ENCODE measurements at regions not wholly inside any gene's neighbourhood (a gene's known extent, or its start where the extent isn't known, plus 50 kb on each side); places are given as distances from the start of the nearest gene placed in this dataset.

GRCh38 chr4:20615486-20616260, 84.6 kb upstream of the PACRGL start:
- no peak for DNase-seq

- no peak for DNase-seq
Observed at GRCh38 chr4:20616313-20616712, 83.9 kb upstream of the PACRGL start.

DNA sequence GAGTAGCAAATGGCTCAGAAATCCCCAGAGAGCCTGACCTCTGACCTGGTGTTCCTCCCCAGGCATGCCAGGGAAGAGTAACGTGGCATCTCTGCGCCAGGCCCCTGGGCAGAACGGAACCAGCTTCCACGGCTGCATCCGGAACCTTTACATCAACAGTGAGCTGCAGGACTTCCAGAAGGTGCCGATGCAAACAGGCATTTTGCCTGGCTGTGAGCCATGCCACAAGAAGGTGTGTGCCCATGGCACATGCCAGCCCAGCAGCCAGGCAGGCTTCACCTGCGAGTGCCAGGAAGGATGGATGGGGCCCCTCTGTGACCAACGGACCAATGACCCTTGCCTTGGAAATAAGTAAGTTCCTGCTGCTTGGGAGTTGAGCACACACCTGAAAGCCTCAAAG, 83.4 kb upstream of the PACRGL start:
- no peak for DNase-seq

DNA sequence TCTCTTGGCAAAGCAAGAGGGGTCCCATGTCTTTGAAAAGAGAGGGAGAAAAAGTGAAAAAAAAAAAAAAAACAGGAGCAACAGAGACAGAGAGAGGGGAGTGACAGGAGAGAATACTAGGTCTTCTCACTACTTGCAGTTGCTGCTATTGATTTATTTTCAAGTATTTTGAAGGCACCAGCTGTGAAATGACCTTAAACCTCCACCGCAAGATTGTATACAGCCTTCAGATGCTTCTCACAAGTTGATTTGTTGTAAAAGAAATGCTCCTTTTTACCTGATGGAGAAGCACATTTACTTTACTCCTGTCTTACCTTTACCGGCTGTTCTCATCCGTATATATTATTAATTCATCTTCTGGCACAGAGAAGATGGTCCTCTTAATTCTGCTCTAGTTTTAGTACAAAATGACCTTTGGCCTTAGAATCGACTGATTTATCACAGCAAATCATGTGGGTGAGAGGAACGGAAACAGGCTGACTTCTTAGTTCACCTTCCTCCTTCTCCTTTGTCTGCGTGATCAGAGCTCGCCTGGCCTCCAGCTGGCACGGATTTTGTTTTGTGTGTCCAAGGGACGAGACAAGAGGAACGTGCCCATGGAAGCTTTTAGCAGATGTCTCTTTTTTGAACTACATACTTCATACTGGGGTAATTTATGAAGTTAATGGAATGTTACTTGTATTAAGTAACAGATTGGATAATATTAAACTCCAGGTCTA, 82.4 kb upstream of the PACRGL start:
- no peak for DNase-seq

DNA sequence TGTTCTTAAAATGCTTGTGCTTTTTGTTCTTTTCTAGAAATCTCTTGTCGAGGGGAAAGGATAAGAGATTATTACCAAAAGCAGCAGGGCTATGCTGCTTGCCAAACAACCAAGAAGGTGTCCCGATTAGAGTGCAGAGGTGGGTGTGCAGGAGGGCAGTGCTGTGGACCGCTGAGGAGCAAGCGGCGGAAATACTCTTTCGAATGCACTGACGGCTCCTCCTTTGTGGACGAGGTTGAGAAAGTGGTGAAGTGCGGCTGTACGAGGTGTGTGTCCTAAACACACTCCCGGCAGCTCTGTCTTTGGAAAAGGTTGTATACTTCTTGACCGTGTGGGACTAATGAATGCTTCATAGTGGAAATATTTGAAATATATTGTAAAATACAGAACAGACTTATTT, 81.5 kb upstream of the PACRGL start:
- DNase-seq: no peak

DNA sequence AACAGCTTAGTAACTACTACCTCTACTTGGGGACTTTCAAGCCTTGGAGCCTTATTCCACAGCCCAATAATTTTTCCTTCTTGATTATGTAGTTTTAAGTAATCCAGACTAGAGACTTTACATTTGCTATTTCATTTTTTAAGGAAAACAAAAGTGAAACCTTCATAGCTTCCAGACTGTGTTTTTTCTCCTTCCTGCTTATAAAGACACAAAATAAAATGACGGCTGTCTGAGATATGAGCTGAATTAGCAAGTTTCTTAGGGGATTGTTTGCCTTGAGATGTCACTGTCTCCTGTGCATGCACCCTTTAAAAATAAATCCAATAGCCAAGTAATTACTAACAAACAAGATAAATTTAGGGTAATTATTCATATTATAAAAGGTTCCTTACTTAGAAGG, 78.8 kb upstream of the PACRGL start:
- no peak for DNase-seq

- DNase-seq: no peak
Observed at GRCh38 chr4:20622701-20623100, 77.6 kb upstream of the PACRGL start.

GRCh38 chr4:20623939-20624338, 76.3 kb upstream of the PACRGL start:
- no peak for DNase-seq

- no peak for DNase-seq
Observed at GRCh38 chr4:20624793-20625374, 75.4 kb upstream of the PACRGL start.

GRCh38 chr4:20625426-20625825, 74.8 kb upstream of the PACRGL start:
- no peak for DNase-seq

DNA sequence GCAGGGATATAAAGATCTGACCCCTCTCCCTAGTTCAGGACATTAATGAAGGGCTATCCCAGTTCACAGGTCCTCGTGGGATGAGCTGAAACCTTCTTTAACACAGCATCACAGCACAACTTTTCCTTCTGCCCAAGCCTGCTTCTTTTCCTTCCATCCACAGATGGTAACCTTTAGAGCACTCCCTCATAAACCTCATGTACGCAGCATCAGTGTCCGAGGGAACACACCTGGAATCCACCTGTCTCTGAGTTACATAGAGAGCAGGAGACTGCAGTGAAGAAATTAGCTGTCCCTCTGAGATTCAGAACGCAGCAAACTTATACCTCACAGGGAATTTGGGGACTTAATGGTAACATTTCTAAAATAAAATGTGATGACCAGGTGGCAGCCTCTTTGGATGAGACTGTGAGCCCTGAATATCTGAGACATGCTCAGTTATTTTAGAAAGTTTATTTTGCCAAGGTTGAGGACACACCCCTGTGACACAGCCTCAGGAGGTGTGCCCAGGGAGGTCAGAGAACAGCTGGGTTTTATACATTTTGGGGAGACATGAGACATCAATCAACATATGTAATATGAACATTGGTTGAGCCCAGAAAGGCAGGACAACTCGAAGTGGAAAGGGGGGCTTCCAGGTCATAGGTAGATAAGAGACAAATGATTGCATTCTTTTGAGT, 73.8 kb upstream of the PACRGL start:
- DNase-seq: no peak

DNA sequence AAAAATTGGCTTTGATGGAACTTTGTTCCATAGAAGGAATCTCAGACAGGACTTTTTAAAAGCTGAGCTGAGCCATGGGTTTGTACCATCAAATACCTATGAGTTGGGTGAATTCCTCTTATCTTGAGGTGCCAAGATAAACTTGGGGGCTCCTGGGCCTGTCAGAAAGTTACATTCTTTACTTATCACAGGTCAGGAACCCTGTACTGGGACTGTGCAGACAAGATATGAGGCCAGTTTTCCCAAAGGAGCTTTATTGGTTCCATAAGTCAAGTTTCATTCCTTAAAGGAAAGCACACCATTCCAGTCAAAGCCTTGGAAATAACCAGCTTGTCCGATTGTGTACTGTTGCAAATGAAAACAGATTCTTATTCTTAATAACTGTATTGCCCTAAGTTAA, 72.4 kb upstream of the PACRGL start:
- DNase-seq: no peak

DNA sequence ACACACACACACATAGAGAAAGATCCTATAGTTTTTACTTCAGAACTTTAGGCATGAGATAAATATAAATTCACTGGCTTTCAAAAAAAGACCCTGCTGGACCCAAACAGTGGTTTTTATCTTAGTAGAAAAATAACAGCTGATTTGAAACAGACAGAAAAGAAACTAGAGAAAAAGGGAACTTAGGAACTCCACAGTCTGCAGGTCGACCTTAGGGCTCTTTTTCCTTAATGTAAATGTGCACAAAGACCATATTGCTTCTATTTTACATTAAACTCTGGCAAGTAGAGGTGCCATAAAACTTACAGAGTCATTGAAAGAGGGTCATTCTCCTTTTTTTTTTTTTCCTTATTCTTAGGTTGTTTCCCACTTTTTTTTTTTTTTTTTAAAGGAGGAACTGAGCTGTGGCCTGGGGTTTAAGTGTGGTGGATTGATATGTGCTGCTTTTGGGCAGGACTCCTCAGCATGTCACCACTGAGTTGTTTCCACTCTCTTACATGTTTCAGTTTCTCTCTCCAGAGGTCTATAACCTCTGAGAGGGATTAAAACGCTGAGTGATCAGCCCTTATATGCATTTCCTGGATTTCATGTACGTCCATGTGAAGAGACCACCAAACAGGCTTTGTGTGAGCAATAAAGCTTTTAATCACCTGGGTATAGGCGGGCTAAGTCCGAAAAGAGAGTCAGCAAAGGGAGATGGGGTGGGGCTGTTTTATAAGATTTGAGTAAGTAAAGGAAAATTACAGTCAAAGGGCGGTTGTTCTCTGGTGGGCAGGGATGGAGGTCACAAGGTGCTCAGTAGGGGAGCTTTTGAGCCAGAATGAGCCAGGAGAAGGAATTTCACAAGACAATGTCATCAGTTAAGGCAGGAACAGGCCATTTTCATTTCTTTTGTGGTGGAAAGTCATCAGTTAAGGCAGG, 70.8 kb upstream of the PACRGL start:
- no peak for DNase-seq

- DNase-seq: peak; percentile 34
Observed at GRCh38 chr4:20638825-20639224, 61.4 kb upstream of the PACRGL start.

GRCh38 chr4:20639346-20639745, 60.9 kb upstream of the PACRGL start:
- peak; percentile 51 for DNase-seq

GRCh38 chr4:20640989-20641388, 59.3 kb upstream of the PACRGL start:
- DNase-seq: no peak

GRCh38 chr4:20641976-20642375, 58.3 kb upstream of the PACRGL start:
- no peak for DNase-seq

DNA sequence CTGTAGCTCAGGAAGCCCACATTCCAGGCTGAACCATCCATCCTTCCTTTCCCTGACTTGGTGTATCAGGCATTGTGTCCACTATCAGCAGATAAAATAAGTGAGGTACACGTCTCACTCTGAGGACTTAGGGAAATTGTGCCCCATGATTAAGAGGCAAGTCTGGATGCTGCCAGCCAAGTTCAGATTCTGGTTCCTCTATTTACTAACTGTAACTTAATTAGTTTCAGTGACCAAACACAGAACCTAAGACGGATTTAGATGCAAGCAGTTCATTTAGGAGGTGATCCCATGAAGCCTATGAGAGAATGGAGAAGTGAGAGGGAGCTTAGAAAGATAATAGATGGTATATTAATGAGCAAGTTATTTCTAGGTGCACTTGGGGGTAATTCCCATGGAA, 56.6 kb upstream of the PACRGL start:
- no peak for DNase-seq

GRCh38 chr4:20645236-20645635, 55.0 kb upstream of the PACRGL start:
- no peak for DNase-seq

- DNase-seq: no peak
Observed at GRCh38 chr4:20646287-20646686, 54.0 kb upstream of the PACRGL start.

Measured in NCI-H1417 treated with DMSO at 0.1 percent for 48 hours (cell line).